ENCODE measurements at regions not wholly inside any gene's neighbourhood (a gene's known extent, or its start where the extent isn't known, plus 50 kb on each side); places are given as distances from the start of the nearest gene placed in this dataset.
A peak's percentile ranks its signal among the peaks of the same experiment; 100 is the strongest.

- DNase-seq (ENCODE audit: low spot score), result no peak
- ATAC-seq, result peak; percentile 48
Observed at GRCh38 chr5:54695198-54695966, 177.8 kb downstream of the SNX18 start.

- ATAC-seq, result no peak
- DNase-seq (ENCODE audit: low spot score), result no peak
Observed at GRCh38 chr5:54693936-54694657, 176.5 kb downstream of the SNX18 start.

- no peak for ATAC-seq
- DNase-seq (ENCODE audit: low spot score), result no peak
Observed at GRCh38 chr5:54692631-54693030, 175.1 kb downstream of the SNX18 start.

GRCh38 chr5:54691656-54692055, 174.1 kb downstream of the SNX18 start:
- ATAC-seq (no peak), DNase-seq (ENCODE audit: low spot score) (no peak)

GRCh38 chr5:54689411-54690251, 172.1 kb downstream of the SNX18 start:
- no peak for ATAC-seq
- no peak for DNase-seq (ENCODE audit: low spot score)

- ATAC-seq, result no peak
- no peak for DNase-seq (ENCODE audit: low spot score)
Observed at GRCh38 chr5:54680998-54681397, 163.4 kb downstream of the SNX18 start.

GRCh38 chr5:54679686-54680085, 162.1 kb downstream of the SNX18 start:
- ATAC-seq (no peak), DNase-seq (ENCODE audit: low spot score) (no peak)

- DNase-seq (ENCODE audit: low spot score), result no peak
Observed at GRCh38 chr5:54678737-54679136, 161.2 kb downstream of the SNX18 start.

GRCh38 chr5:54676481-54677340, 159.2 kb downstream of the SNX18 start:
- ATAC-seq (no peak), DNase-seq (ENCODE audit: low spot score) (no peak)

More at GRCh38 chr5:54678737-54679136, 161.2 kb downstream of the SNX18 start:
- ATAC-seq, result no peak

- peak; percentile 59 for DNase-seq (ENCODE audit: low spot score)
- ATAC-seq, result peak; percentile 64
Observed at GRCh38 chr5:54673523-54674225, 156.1 kb downstream of the SNX18 start.

GRCh38 chr5:54672871-54673270, 155.3 kb downstream of the SNX18 start:
- DNase-seq (ENCODE audit: low spot score), result no peak
- no peak for ATAC-seq

- DNase-seq (ENCODE audit: low spot score), result no peak
- ATAC-seq, result no peak
Observed at GRCh38 chr5:54671681-54672080, 154.1 kb downstream of the SNX18 start.

- DNase-seq (ENCODE audit: low spot score) (no peak), ATAC-seq (peak; percentile 90)
Observed at GRCh38 chr5:54671111-54671531, 153.6 kb downstream of the SNX18 start.

GRCh38 chr5:54670281-54670680, 152.7 kb downstream of the SNX18 start:
- ATAC-seq, result no peak
- no peak for DNase-seq (ENCODE audit: low spot score)

- DNase-seq (ENCODE audit: low spot score) (no peak), ATAC-seq (no peak)
Observed at GRCh38 chr5:54669845-54670244, 152.3 kb downstream of the SNX18 start.

GRCh38 chr5:54669285-54669684, 151.7 kb downstream of the SNX18 start:
- ATAC-seq (no peak), DNase-seq (ENCODE audit: low spot score) (no peak)

GRCh38 chr5:54668096-54668495, 150.5 kb downstream of the SNX18 start:
- DNase-seq (ENCODE audit: low spot score) (no peak), ATAC-seq (no peak)

GRCh38 chr5:54667136-54667535, 149.6 kb downstream of the SNX18 start:
- no peak for ATAC-seq
- no peak for DNase-seq (ENCODE audit: low spot score)

- DNase-seq (ENCODE audit: low spot score), result peak; percentile 73
- peak; percentile 97 for ATAC-seq
Observed at GRCh38 chr5:54663866-54664265, 146.3 kb downstream of the SNX18 start.

- DNase-seq (ENCODE audit: low spot score), result no peak
Observed at GRCh38 chr5:54661111-54661510, 143.6 kb downstream of the SNX18 start.

More at GRCh38 chr5:54661111-54661510, 143.6 kb downstream of the SNX18 start:
- no peak for ATAC-seq
